HG03565 (cell line): ENCODE measurements at regions not wholly inside any gene's neighbourhood (a gene's known extent, or its start where the extent isn't known, plus 50 kb on each side); places are given as distances from the start of the nearest gene placed in this dataset.
"Not testable (repeated sequence)": the region's sequence is repeated elsewhere in the genome, so short reads cannot be mapped to it uniquely, and the experiment has no call there.

Source experiments
- ATAC-seq: cut with Tn5 transposase; IDR thresholded peaks from one replicate; pipeline ENCODE4 v1.9.1; 2021; ENCODE audit warnings: mild to moderate bottlenecking, moderate library complexity; ENCODE audit not compliant: unreplicated experiment

DNA sequence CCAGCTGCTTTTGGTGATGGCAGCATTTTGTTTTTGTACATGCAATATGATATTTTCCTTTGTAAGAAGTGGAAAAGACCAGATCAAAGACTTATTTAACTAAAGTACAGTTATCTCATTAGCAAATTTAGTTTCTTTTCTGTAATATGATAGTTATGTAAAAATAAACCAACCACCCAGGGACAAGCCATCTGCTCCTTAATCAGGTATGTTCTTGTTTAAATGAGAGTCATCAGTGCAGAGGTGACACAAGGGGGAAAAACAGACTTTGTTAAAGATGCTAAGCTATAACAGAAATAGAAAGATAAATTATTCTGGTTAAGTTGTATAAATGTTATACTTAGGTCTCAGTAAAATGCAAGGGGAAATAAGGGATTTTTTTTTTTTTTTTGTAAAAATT lies 805.7 kb upstream of the SEMA6A start:
- no peak for ATAC-seq

DNA sequence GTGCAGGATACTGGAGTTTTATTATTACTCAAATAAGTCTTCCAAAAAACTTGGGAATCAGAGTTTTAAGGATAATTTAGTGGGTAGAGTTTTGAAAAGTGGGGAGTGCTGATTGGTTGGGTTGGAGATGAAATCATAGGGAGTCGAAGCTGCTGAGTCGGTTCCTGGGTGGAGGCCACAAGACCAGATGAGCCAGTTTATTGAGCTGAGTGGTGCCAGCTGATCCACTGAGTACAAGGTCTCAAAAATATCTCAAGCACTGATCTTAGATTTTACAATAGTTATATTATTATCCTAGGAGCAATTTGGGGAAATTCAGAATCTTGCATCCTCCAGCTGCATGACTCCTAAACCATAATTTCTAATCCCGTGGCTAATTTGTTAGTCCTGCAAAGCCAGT lies 804.9 kb upstream of the SEMA6A start:
- ATAC-seq = no peak

DNA sequence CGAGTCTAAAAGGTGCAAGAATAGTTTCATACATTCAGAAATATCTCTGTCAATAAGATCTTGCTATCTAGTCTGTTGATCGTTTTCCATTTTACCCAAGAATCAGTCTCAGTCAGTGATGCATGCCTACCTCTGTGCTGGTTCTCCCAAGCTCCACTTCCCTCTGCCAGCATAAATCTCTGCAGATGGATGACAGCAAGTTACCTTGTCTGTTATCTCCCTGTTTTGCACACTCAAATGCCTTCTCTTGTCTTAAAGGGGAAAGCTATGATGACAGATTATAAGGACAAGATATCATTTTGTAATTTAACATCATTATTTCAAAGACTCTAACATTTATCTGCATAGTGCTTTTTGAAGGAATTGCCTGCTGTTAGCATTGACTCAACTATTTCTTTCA lies 802.1 kb upstream of the SEMA6A start:
- no peak for ATAC-seq

DNA sequence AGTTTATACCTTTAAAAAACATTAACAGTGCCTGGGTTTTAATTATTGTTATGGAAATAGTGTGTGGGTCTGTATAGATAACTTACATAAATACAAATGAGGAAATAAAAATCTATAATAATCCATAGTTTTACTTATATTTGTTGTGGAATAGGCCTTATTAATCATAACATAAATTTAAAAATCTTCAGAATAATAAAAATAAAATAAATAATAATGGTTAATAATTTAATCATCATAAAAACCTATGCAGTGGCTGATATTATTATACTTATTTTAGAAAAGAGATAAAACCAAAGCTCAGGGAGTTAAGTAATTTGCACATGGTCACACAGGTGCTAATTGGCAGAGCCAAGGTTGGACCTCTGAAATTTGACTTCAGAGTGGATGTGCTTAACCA lies 785.3 kb upstream of the SEMA6A start:
- no peak for ATAC-seq

DNA sequence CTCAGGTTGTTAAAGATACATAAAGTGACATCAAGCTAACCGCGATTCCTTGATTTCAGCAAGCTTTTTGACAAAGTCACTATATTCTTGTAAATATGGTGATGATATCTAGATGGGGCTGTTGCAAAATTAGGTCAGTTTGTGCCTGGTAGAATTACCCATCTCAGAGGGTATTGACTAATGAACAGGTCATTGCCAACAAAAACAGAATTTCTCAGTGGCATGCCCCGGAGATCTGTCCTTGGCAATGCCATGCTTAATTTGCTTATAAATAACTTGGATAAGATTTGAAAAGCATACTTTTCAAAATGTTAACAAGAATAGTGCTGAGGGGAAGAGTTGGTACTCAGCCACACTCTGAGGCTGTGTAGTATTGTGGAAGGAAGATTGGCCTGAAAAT lies 783.3 kb upstream of the SEMA6A start:
- no peak for ATAC-seq

- ATAC-seq = no peak
Observed at GRCh38 chr5:117347280-117347679, 772.7 kb upstream of the SEMA6A start.

DNA sequence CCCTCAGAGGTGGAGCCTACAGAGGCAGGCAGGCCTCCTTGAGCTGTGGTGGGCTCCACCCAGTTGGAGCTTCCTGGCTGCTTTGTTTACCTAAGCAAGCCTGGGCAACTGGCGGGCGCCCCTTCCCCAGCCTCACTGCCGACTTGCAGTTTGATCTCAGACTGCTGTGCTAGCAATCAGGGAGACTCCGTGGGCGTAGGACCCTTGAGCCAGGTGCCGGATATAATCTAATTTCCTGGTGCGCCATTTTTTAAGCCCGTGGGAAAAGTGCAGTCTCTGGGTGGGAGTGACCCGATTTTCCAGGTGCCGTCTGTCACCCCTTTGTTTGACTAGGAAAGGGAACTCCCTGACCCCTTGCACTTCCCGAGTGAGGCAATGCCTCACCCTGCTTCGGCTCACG lies 769.1 kb upstream of the SEMA6A start:
- not testable (repeated sequence) for ATAC-seq

DNA sequence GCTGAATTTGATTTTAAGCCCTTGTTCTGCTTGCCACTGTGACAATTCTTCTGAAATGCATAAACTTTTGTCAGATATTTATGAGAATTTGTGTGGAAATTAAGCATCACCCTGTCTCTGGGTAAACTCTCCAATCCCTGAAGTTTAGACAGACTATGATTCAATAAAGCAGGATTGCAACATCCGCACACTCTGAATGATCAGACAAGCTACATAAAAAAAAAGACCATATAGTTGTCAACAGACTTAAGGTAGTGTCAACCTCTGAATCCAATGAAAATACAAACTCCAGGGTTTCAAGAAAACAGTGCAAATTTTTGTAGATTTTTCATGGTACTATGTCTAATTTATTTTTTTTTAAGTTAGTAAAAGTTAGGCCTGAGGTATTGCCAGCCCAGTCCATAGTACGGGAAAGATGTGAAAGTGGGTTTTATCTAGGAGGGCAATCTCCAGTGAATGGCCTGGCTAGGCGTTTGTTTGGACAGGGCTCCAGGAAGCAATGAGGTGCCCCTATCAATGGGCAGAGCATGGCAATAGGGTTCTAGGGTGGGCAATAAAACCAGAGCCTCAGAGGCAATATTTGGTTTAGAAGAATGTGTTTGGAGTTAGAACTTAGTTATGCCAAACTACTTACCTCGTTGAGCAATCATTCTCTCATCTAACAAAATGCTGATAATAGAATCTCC lies 762.6 kb upstream of the SEMA6A start:
- no peak for ATAC-seq

DNA sequence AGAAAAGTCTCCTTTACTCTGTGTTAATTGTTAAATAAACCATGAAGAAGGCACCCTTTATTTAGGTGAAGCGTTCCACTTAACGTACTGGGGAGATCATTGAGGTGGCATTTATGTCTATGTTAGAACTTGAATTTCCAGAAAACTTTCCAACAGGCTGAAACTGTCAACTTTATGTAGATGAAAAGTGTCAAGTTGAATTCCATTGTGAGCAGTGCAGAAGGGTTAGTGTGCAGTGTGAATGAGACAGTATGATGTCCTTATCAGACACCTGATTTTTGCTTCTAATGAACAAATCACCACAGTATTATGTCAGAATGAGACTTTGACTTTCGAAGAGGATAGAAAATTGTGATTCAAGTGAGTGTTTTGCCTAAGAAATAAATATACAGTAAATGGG lies 761.6 kb upstream of the SEMA6A start:
- ATAC-seq = no peak

- no peak for ATAC-seq
Observed at GRCh38 chr5:117333011-117333410, 758.4 kb upstream of the SEMA6A start.

- ATAC-seq = no peak
Observed at GRCh38 chr5:117332341-117332740, 757.7 kb upstream of the SEMA6A start.

GRCh38 chr5:117327511-117327910 lies 752.9 kb upstream of the SEMA6A start:
- ATAC-seq = no peak

- no peak for ATAC-seq
Observed at GRCh38 chr5:117326997-117327396, 752.4 kb upstream of the SEMA6A start.

DNA sequence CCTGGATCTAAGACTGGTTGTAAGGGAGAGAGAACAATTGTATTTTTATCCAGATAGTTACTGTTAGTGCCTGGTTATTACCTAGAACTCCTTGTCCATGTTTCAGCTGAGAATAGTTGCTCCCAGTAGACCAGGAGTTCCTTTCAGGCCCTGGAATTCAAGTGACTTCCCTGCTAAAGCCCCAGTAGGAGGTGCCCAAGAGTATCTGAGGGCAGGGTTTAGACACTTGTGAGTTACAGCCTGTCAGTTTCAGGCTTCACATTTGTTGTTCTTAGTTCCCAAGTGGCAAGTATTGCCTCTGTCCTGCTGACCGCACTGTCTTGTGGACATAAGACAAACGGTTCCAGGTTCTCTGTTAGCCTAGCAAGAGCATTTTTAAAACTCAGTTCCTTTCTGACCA lies 743.9 kb upstream of the SEMA6A start:
- ATAC-seq = no peak

DNA sequence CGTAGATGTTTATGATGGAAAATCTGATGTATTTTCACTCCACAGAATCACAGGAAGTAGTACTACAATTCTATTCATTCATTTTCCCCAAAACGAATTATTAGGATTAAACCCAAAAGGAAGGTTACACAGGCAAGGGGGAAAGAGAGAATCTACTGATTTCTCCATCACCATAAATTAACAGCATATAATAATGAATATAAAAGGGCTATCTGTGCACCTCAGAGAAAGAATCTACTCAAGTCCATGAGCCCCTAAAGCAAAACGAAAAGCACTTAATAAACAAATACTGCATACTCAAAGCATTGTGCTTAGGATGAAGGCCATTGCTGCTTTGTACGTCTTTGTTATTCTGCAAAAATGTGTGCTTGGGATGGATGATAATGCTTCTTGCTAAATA lies 740.5 kb upstream of the SEMA6A start:
- no peak for ATAC-seq

DNA sequence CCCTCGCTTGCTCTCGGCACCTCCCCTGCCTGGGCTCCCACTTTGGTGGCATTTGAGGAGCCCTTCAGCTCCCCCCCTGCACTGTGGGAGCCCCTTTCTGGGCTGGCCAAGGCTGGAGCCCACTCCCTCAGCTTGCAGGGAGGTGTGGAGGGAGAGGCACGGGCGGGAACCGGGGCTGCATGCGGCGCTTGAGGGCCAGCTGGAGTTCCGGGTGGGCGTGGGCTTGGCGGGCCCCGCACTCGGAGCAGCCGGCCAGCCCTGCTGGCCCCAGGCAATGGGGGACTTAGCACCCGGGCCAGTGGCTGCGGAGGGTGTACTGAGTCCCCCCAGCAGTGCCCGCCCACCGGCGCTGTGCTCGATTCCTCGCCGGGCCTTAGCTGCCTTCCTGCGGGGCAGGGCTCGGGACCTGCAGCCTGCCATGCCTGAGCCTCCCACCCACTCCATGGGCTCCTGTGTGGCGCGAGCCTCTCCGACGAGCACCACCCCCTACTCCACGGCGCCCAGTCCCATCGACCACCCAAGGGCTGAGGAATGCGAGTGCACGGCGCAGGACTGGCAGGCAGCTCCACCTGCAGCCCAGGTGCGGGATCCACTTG lies 730.0 kb upstream of the SEMA6A start:
- ATAC-seq = not testable (repeated sequence)

DNA sequence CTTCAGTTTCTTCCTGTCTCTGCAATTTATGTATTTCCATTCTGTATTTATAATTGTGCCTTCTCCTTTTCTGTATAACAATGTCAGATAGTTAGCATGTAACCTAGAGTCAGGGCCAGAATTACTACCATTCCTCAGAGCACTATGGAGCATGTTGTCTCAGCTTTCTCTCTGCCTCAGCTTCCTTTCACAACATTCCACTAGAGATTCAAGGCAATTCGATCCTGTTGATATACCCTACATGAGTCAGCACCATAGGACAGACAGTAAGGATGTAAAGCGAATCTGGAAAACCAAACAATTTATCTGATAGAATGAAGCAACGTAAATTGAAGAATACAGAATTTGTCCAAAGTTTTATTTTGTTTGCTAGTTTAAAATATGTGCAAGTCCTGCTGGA lies 728.3 kb upstream of the SEMA6A start:
- ATAC-seq = no peak

GRCh38 chr5:117302473-117302872 lies 727.9 kb upstream of the SEMA6A start:
- no peak for ATAC-seq

GRCh38 chr5:117299936-117300328 lies 725.3 kb upstream of the SEMA6A start:
- ATAC-seq = no peak

DNA sequence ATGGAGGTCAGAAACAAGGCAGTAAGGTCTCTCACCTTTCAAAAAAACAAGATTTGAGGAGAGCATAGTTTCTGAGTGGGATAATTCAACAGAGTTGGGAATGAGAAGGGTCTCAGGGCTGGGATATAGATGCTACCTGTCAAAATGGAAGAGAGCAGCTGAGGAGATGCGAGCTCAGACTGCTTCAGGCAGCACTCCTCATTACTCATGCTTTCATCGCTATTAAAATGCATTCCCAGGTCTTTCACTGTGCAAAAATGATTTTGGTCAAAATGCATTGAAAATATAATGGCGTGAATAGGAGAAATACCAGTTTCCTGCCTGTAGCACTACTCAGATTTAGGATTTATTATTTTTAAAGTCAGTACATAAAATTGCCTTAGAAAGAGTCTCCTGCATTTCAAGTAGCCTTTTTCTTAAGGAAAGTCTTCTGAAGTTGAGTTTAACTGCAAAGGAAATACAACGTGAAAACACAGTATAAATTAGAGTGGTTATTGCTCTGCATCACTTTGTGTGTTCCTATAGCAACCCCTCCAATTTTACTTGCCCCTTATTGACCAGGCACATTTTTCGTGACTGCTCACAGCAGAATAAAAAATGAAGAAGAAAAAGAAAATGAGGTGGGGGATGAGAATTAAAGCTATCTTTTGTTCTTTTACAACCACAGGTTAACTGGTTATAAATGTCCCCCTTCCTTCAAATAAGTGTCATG lies 724.8 kb upstream of the SEMA6A start:
- no peak for ATAC-seq

GRCh38 chr5:117296872-117297271 lies 722.2 kb upstream of the SEMA6A start:
- ATAC-seq = no peak

DNA sequence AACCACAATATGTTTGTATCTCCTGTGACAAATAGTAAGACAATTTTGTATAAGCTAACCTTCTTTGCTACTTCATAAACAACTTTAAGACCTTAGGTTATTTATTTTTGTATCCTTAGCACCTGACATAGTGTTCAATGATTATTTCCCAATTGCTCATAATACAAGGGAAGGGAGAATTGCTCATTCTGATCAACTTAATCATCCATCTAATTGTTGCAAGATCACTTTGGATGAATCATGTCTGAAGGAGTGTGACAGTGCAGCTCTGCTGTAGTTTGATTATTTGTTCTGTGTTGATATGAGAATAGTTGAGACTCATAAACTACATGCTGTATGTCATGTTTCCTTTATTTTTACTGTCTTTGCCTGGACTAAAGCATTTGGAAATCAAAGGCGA lies 721.3 kb upstream of the SEMA6A start:
- no peak for ATAC-seq
